ENCODE measurements at regions not wholly inside any gene's neighbourhood (a gene's known extent, or its start where the extent isn't known, plus 50 kb on each side); places are given as distances from the start of the nearest gene placed in this dataset.
"Not testable (repeated sequence)": the region's sequence is repeated elsewhere in the genome, so short reads cannot be mapped to it uniquely, and the experiment has no call there.

- no peak for DNase-seq
These were observed 129.8 kb upstream of the PRDX6 start for GRCh38 chr1:173347282-173347818.

- DNase-seq, result not testable (repeated sequence)
These were observed 124.5 kb upstream of the PRDX6 start for GRCh38 chr1:173352635-173353034.

GRCh38 chr1:173353350-173353749 is 123.8 kb upstream of the PRDX6 start:
- DNase-seq, result no peak

GRCh38 chr1:173354937-173355280 is 122.2 kb upstream of the PRDX6 start:
- no peak for DNase-seq

- no peak for DNase-seq
These were observed 121.7 kb upstream of the PRDX6 start for GRCh38 chr1:173355281-173356031.

- no peak for DNase-seq
These were observed 120.9 kb upstream of the PRDX6 start for GRCh38 chr1:173356191-173356762.

GRCh38 chr1:173360487-173361063 is 116.6 kb upstream of the PRDX6 start:
- no peak for DNase-seq

- DNase-seq, result no peak
These were observed 114.6 kb upstream of the PRDX6 start for GRCh38 chr1:173362543-173362942.

- DNase-seq, result no peak
These were observed 112.3 kb upstream of the PRDX6 start for GRCh38 chr1:173364827-173365226.

- no peak for DNase-seq
These were observed 111.8 kb upstream of the PRDX6 start for GRCh38 chr1:173365341-173365740.

GRCh38 chr1:173367136-173367535 is 110.0 kb upstream of the PRDX6 start:
- DNase-seq, result no peak

GRCh38 chr1:173370586-173370985 is 106.5 kb upstream of the PRDX6 start:
- DNase-seq, result not testable (repeated sequence)

GRCh38 chr1:173376065-173376464 is 101.1 kb upstream of the PRDX6 start:
- DNase-seq, result not testable (repeated sequence)

- DNase-seq, result no peak
These were observed 99.9 kb upstream of the PRDX6 start for GRCh38 chr1:173377266-173377665.

- DNase-seq, result no peak
These were observed 93.8 kb upstream of the PRDX6 start for GRCh38 chr1:173383351-173383750.

- no peak for DNase-seq
These were observed 88.8 kb upstream of the PRDX6 start for GRCh38 chr1:173388352-173388751.

GRCh38 chr1:173392895-173393658 is 84.1 kb upstream of the PRDX6 start:
- no peak for DNase-seq

GRCh38 chr1:173393659-173394000 is 83.5 kb upstream of the PRDX6 start:
- DNase-seq, result no peak

GRCh38 chr1:173394813-173395212 is 82.3 kb upstream of the PRDX6 start:
- not testable (repeated sequence) for DNase-seq

GRCh38 chr1:173395762-173396161 is 81.4 kb upstream of the PRDX6 start:
- DNase-seq, result no peak

GRCh38 chr1:173400387-173400995 is 76.6 kb upstream of the PRDX6 start:
- DNase-seq, result no peak

- no peak for DNase-seq
These were observed 73.1 kb upstream of the PRDX6 start for GRCh38 chr1:173403996-173404395.

- no peak for DNase-seq
These were observed 71.9 kb upstream of the PRDX6 start for GRCh38 chr1:173405281-173405680.

Measured in NCI-H69 (cell line).